Prostate gland (tissue), 2 donors: ENCODE measurements at regions not wholly inside any gene's neighbourhood (a gene's known extent, or its start where the extent isn't known, plus 50 kb on each side); places are given as distances from the start of the nearest gene placed in this dataset.
A peak's percentile ranks its signal among the peaks of the same experiment; 100 is the strongest.

Experiments
- DNase-seq: peaks from one replicate; pipeline ENCODE4 v3.0.0-alpha.2; 2019; ENCODE audit warnings: low spot score
- H3K27ac ChIP-seq, 2 donors: fragments of 200-600 bp; sonication (generic); 2 replicates each; pipeline ENCODE4 v1.5.1; 2017 to 2019
- H3K27me3 ChIP-seq: fragments of 200-600 bp; sonication (generic); replicated peaks from 2 replicates; pipeline ENCODE4 v1.5.1; 2019; ENCODE audit not compliant: insufficient read depth
- H3K36me3 ChIP-seq, 2 donors: fragments of 200-600 bp; sonication (generic); 1 replicate in 1 of 2; 2 replicates in 1 of 2; pipeline versions ENCODE4 v1.5.1 to v1.8.1; 2017 to 2019
- H3K4me1 ChIP-seq: fragments of 200-600 bp; sonication (generic); replicated peaks from 2 replicates; pipeline ENCODE4 v1.5.1; 2019
- H3K4me3 ChIP-seq, 2 donors: fragments of 200-600 bp; sonication (generic); 2 replicates each; pipeline ENCODE4 v1.5.1; 2017 to 2019
- H3K9me3 ChIP-seq: fragments of 200-600 bp; sonication (generic); 2 replicates; pipeline ENCODE4 v1.5.1; 2017
- POLR2A ChIP-seq: fragments of 450-650 bp; IDR thresholded peaks from one replicate; pipeline ENCODE4 v1.6.1; 2016; ENCODE audit warnings: antibody characterized with exemption, mild to moderate bottlenecking
- POLR2AphosphoS5 ChIP-seq: sonication (generic); formaldehyde crosslinking; IDR thresholded peaks from one replicate; pipeline ENCODE4 v1.6.1; 2017; ENCODE audit warnings: antibody characterized with exemption
- WGBS: methylation state at CpG from one replicate; pipeline ENCODE4 v1.1.5; 2018; 5-methylcytosine and 5-hydroxymethylcytosine counted together
- intact Hi-C: fragments of 100-400 bp; cut with DNase I; formaldehyde crosslinking; loops from one replicate; pipeline ENCODE4 v1.14.2; 2022
- TF ChIP-seq, protein P1 (sequence below), 4 experiments: fragments of 200-600 bp in 2 of 4; fragments of 450-650 bp in 2 of 4; sonication (generic) in 2 of 4; IDR thresholded peaks; 1 replicate in 3 of 4; 2 replicates in 1 of 4; pipeline ENCODE4 v1.5.1; 2016 to 2019; ENCODE audit warnings: antibody characterized with exemption in 4 of 4, mild to moderate bottlenecking in 2 of 4, moderate library complexity in 2 of 4

GRCh38 chr16:11493531-11493929 is 93.2 kb downstream of the LITAF start:
- Histone ChIP-seq H3K27ac (no peak overlapping the region), H3K4me3 (no peak overlapping the region), H3K36me3 (no peaks in the 10 kb centered on the region), H3K9me3 (no peaks in the 10 kb centered on the region), H3K27me3 (no peaks in the 10 kb centered on the region), H3K4me1 (peaks cover 9% of the 10 kb centered on the region)
- intact Hi-C loops = no loop called here
- WGBS = 95% methylated on average over 11 of the region's 20 CpGs
- TF ChIP-seq, protein P1, sequence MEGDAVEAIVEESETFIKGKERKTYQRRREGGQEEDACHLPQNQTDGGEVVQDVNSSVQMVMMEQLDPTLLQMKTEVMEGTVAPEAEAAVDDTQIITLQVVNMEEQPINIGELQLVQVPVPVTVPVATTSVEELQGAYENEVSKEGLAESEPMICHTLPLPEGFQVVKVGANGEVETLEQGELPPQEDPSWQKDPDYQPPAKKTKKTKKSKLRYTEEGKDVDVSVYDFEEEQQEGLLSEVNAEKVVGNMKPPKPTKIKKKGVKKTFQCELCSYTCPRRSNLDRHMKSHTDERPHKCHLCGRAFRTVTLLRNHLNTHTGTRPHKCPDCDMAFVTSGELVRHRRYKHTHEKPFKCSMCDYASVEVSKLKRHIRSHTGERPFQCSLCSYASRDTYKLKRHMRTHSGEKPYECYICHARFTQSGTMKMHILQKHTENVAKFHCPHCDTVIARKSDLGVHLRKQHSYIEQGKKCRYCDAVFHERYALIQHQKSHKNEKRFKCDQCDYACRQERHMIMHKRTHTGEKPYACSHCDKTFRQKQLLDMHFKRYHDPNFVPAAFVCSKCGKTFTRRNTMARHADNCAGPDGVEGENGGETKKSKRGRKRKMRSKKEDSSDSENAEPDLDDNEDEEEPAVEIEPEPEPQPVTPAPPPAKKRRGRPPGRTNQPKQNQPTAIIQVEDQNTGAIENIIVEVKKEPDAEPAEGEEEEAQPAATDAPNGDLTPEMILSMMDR (IDR thresholded peaks at IDR 0.05) = no peak
- TF ChIP-seq POLR2A = no peak
- TF ChIP-seq POLR2AphosphoS5 = no peak
- no peak for DNase-seq

DNA sequence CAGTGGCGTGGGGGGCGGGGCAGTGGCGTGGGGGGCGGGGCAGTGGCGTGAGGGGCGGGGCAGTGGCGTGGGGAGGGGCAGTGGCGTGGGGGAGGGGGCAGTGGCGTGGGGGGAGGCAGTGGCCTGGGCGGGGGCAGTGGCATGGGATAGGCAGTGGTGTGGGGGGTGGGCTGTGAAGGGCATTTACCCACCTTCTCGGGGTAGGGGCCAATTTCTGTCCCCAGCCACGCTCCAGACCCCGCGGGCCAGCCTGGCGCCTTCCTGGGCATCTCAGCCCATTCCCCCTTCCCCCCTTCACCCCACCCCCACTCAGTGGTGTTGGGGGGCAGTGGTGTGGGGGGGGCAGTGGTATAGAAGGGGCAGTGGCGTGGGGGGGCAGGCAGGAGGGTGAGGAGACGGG is 92.7 kb downstream of the LITAF start:
- TF ChIP-seq, protein P1 (IDR thresholded peaks at IDR 0.05) = no peak
- TF ChIP-seq POLR2AphosphoS5 (no peak), POLR2A (no peak)
- Histone ChIP-seq H3K27me3 (no peaks in the 10 kb centered on the region), H3K9me3 (no peaks in the 10 kb centered on the region), H3K4me1 (peaks cover 9% of the 10 kb centered on the region), H3K27ac (no peak overlapping the region), H3K4me3 (no peak overlapping the region), H3K36me3 (no peaks in the 10 kb centered on the region)
- WGBS = 69% methylated on average over 6 of the region's 17 CpGs
- intact Hi-C loops = no loop called here
- no peak for DNase-seq

DNA sequence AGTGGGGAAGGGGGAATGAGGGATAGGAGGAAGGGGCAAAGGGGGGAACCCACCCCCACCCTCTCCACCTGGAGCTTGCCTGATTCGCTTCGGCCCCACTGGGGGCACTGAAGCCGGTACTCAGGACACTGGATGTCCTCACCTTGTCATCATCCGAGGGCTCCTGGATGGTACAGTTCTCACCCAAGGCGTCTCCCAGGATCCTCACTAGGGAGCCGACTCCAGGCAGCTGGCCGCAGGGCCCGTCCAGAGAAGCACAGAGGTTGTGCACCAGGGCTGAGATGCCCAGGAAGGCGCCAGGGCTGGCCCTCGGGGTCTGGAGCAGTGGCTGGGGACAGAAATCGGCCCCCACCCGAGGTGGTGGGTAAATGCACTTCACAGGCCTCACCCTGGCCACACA is 92.3 kb downstream of the LITAF start:
- WGBS = 93% methylated on average over 8 of the region's 12 CpGs
- Histone ChIP-seq H3K27ac (peak overlapping the region in 1 of 2 donors; percentile 50), H3K36me3 (no peaks in the 10 kb centered on the region), H3K27me3 (no peaks in the 10 kb centered on the region), H3K4me3 (no peak overlapping the region), H3K9me3 (no peaks in the 10 kb centered on the region), H3K4me1 (peaks cover 9% of the 10 kb centered on the region)
- intact Hi-C loops = no loop called here
- TF ChIP-seq, protein P1 (IDR thresholded peaks at IDR 0.05) = no peak
- TF ChIP-seq POLR2AphosphoS5 (no peak), POLR2A (no peak)
- DNase-seq = no peak

GRCh38 chr16:11495066-11495407 is 91.7 kb downstream of the LITAF start:
- peaks cover 9% of the 10 kb centered on the region for H3K4me1 ChIP-seq
- TF ChIP-seq POLR2AphosphoS5 (no peak), POLR2A (no peak)
- TF ChIP-seq, protein P1 (IDR thresholded peaks at IDR 0.05) = no peak
- no peaks in the 10 kb centered on the region for H3K9me3 ChIP-seq
- WGBS = 68% methylated on average over 5 of the region's 5 CpGs
- H3K27ac ChIP-seq = peak overlapping the region in 1 of 2 donors; percentile 50
- no peak overlapping the region for H3K4me3 ChIP-seq
- DNase-seq = no peak
- H3K27me3 ChIP-seq = no peaks in the 10 kb centered on the region
- no peaks in the 10 kb centered on the region for H3K36me3 ChIP-seq
- intact Hi-C loops = no loop called here
